H1 (cell line): ENCODE measurements at regions not wholly inside any gene's neighbourhood (a gene's known extent, or its start where the extent isn't known, plus 50 kb on each side); places are given as distances from the start of the nearest gene placed in this dataset.

Experiments used
- CTCF ChIA-PET: fragments of 300-600 bp; sonication (Branson Sonifier 250); formaldehyde crosslinking; loops from one replicate; lab custom pipeline; 2021; ENCODE audit not compliant: partially characterized antibody; lab: Charles Lee
- POLR2A ChIA-PET: fragments of 300-600 bp; sonication (Branson Sonifier 250); formaldehyde crosslinking; loops from one replicate; lab custom pipeline; 2021; ENCODE audit warnings: inconsistent platforms; ENCODE audit not compliant: partially characterized antibody; lab: Charles Lee
- DNase-seq, 2 experiments: peaks; one replicate each; pipeline versions ENCODE4 v3.0.0 to v3.0.0-alpha.2; 2010 to 2022; ENCODE audit warnings: low spot score in 2 of 2, low read depth in 1 of 2, mixed read lengths in 1 of 2
- FAIRE-seq: peaks from 2 replicates; lab custom pipeline; 2011; peaks lifted over from hg19 to GRCh38; lab: Jason Lieb, UNC
- H2AFZ ChIP-seq: 2 replicates; pipeline ENCODE4 v1.8.1; 2012; ENCODE audit warnings: low read length, inconsistent platforms
- H2AK5ac ChIP-seq: 2 replicates; pipeline ENCODE4 v1.6.1; 2013; ENCODE audit warnings: low read depth, low read length
- H2BK120ac ChIP-seq: replicated peaks from 2 replicates; pipeline ENCODE3; 2013; ENCODE audit warnings: low read depth, low read length, inconsistent platforms
- H2BK12ac ChIP-seq: 2 replicates; pipeline ENCODE4 v1.6.1; 2013; ENCODE audit warnings: low read depth, low read length
- H2BK15ac ChIP-seq: 2 replicates; pipeline ENCODE4 v1.6.1; 2013; ENCODE audit warnings: low read length
- H2BK20ac ChIP-seq: 2 replicates; pipeline ENCODE4 v1.6.1; 2013; ENCODE audit warnings: low read length
- H2BK5ac ChIP-seq: 2 replicates; pipeline ENCODE4 v1.6.1; 2013; ENCODE audit warnings: low read depth, low read length
- H3K14ac ChIP-seq: 2 replicates; pipeline ENCODE4 v1.6.1; 2013; ENCODE audit warnings: inconsistent platforms; ENCODE audit not compliant: insufficient read length
- H3K18ac ChIP-seq: 2 replicates; pipeline ENCODE4 v1.6.1; 2013; ENCODE audit warnings: low read length; ENCODE audit errors: extremely low read depth
- H3K23ac ChIP-seq: 2 replicates; pipeline ENCODE4 v1.6.1; 2013; ENCODE audit warnings: inconsistent platforms; ENCODE audit not compliant: insufficient read length
- H3K23me2 ChIP-seq: 2 replicates; pipeline ENCODE4 v1.6.1; 2013; ENCODE audit warnings: low read depth, low read length
- H3K27ac ChIP-seq: 2 replicates; pipeline ENCODE4 v1.6.1; 2011; ENCODE audit warnings: low read depth, low read length, inconsistent platforms
- H3K27me3 ChIP-seq, 4 experiments: replicated peaks in 1 of 4; 1 replicate in 1 of 4; 2 replicates in 3 of 4; pipeline versions ENCODE4 v1.6.1 to v1.8.1; 2011 to 2013; ENCODE audit warnings: low read length in 3 of 4, mild to moderate bottlenecking in 3 of 4, inconsistent platforms in 2 of 4, mixed read lengths in 2 of 4, moderate library complexity in 1 of 4; ENCODE audit not compliant: control insufficient read depth in 3 of 4, insufficient read depth in 3 of 4; ENCODE audit errors: extremely low read depth in 1 of 4
- H3K36me3 ChIP-seq, 4 experiments: 2 replicates each; pipeline versions ENCODE4 v1.6.1 to v1.8.1; 2011 to 2013; ENCODE audit warnings: mild to moderate bottlenecking in 4 of 4, low read length in 3 of 4, moderate library complexity in 2 of 4, control low read depth in 1 of 4, inconsistent platforms in 1 of 4; ENCODE audit not compliant: insufficient read depth in 4 of 4, control insufficient read depth in 2 of 4
- H3K4ac ChIP-seq: replicated peaks from 2 replicates; pipeline ENCODE3; 2013; ENCODE audit warnings: low read length, low read depth, mixed read lengths, inconsistent platforms; ENCODE audit not compliant: insufficient read length
- H3K4me1 ChIP-seq, 4 experiments: replicated peaks in 1 of 4; 1 replicate in 1 of 4; 2 replicates in 3 of 4; pipeline versions ENCODE4 v1.6.1 to v1.8.1; 2011 to 2013; ENCODE audit warnings: low read length in 3 of 4, inconsistent platforms in 2 of 4, mixed read lengths in 1 of 4; ENCODE audit not compliant: insufficient read depth in 4 of 4, control insufficient read depth in 3 of 4
- H3K4me2 ChIP-seq, 2 experiments: 2 replicates each; pipeline versions ENCODE4 v1.6.1 to v1.8.1; 2011 to 2013; ENCODE audit warnings: low read depth in 2 of 2, low read length in 2 of 2, control low read depth in 1 of 2, inconsistent platforms in 1 of 2, mild to moderate bottlenecking in 1 of 2; ENCODE audit not compliant: insufficient read depth in 1 of 2
- H3K4me3 ChIP-seq, 4 experiments: fragments of 200-600, 300-600 bp in 1 of 4; sonication (generic), shearing (Covaris generic), sonication (Bioruptor Twin) in 1 of 4; 2 replicates each; pipeline versions ENCODE4 v1.5.1 to v1.8.1; 2011 to 2016; ENCODE audit warnings: low read length in 4 of 4, low read depth in 3 of 4, control low read depth in 2 of 4, inconsistent platforms in 2 of 4, mild to moderate bottlenecking in 2 of 4, mixed read lengths in 1 of 4, moderate library complexity in 1 of 4; ENCODE audit not compliant: insufficient read depth in 2 of 4; ENCODE audit errors: extremely low read depth in 1 of 4
- H3K56ac ChIP-seq: replicated peaks from 2 replicates; pipeline ENCODE3; 2013; ENCODE audit warnings: low read depth, mild to moderate bottlenecking, mixed read lengths, low read length, inconsistent platforms; ENCODE audit not compliant: insufficient read length
- H3K79me1 ChIP-seq: 2 replicates; pipeline ENCODE4 v1.6.1; 2013; ENCODE audit warnings: low read depth, low read length, control low read depth
- H3K79me2 ChIP-seq, 2 experiments: 2 replicates each; pipeline versions ENCODE4 v1.6.1 to v1.8.1; 2012 to 2013; ENCODE audit warnings: low read length in 2 of 2, mild to moderate bottlenecking in 2 of 2, inconsistent platforms in 1 of 2; ENCODE audit not compliant: insufficient read depth in 2 of 2, control insufficient read depth in 1 of 2
- H3K9ac ChIP-seq, 4 experiments: replicated peaks in 1 of 4; 1 replicate in 1 of 4; 2 replicates in 3 of 4; pipeline versions ENCODE4 v1.6.1 to v1.8.1; 2011 to 2013; ENCODE audit warnings: low read depth in 3 of 4, low read length in 3 of 4, control low read depth in 2 of 4, mild to moderate bottlenecking in 2 of 4, moderate library complexity in 2 of 4, inconsistent platforms in 1 of 4; ENCODE audit errors: extremely low read depth in 1 of 4
- H3K9me3 ChIP-seq, 2 experiments: 2 replicates each; pipeline versions ENCODE4 v1.6.1 to v1.8.1; 2012 to 2013; ENCODE audit warnings: mild to moderate bottlenecking in 2 of 2, moderate library complexity in 2 of 2, control low read depth in 1 of 2, inconsistent platforms in 1 of 2, low read depth in 1 of 2, low read length in 1 of 2, mixed read lengths in 1 of 2; ENCODE audit not compliant: insufficient read depth in 2 of 2
- H4K20me1 ChIP-seq, 2 experiments: replicated peaks in 1 of 2; 2 replicates each; pipeline versions ENCODE3 to v1.8.1; 2011 to 2013; ENCODE audit warnings: inconsistent platforms in 2 of 2, low read length in 2 of 2, mild to moderate bottlenecking in 1 of 2; ENCODE audit not compliant: insufficient read depth in 2 of 2, control insufficient read depth in 1 of 2
- H4K5ac ChIP-seq: 2 replicates; pipeline ENCODE4 v1.6.1; 2013; ENCODE audit warnings: low read length, low read depth, mixed read lengths, inconsistent platforms; ENCODE audit not compliant: insufficient read length
- H4K8ac ChIP-seq: 2 replicates; pipeline ENCODE4 v1.8.0; 2013; ENCODE audit warnings: mild to moderate bottlenecking, moderate library complexity, low read length, inconsistent platforms; ENCODE audit not compliant: insufficient read depth; ENCODE audit errors: extremely low read depth
- H4K91ac ChIP-seq: replicated peaks from 2 replicates; pipeline ENCODE3; 2013; ENCODE audit warnings: low read length, mixed read lengths, inconsistent platforms; ENCODE audit not compliant: insufficient read length
- ASH2L ChIP-seq: fragments of 200-600, 300-600 bp; sonication (generic); IDR thresholded peaks from one replicate; pipeline ENCODE4 v1.7.1; 2017; ENCODE audit warnings: low read length
- CBX5 ChIP-seq: fragments of 300-800, 300-1000 bp; sonication (generic); IDR thresholded peaks from 2 replicates; pipeline ENCODE4 v1.7.1; 2016; ENCODE audit warnings: antibody characterized with exemption, low read length, low read depth
- CHD2 ChIP-seq: IDR thresholded peaks from 2 replicates; pipeline ENCODE4 v1.6.1; 2012; ENCODE audit warnings: low read length, improper control_type of control experiment
- EP300 ChIP-seq, 2 experiments: IDR thresholded peaks; 1 replicate in 1 of 2; 2 replicates in 1 of 2; pipeline ENCODE4 v1.6.1; 2011 to 2012; ENCODE audit warnings: low read depth in 2 of 2, low read length in 2 of 2, mild to moderate bottlenecking in 2 of 2, borderline replicate concordance in 1 of 2, inconsistent platforms in 1 of 2, moderate library complexity in 1 of 2
- JUND ChIP-seq: IDR thresholded peaks from 2 replicates; pipeline ENCODE4 v1.6.1; 2011; ENCODE audit warnings: mild to moderate bottlenecking, improper control_type of control experiment, low read length
- POLR2AphosphoS5 ChIP-seq: IDR thresholded peaks from 2 replicates; pipeline ENCODE4 v1.6.1; 2011; ENCODE audit warnings: low read depth, low read length
- SIRT6 ChIP-seq: IDR thresholded peaks from one replicate; pipeline ENCODE4 v1.7.1; 2012; ENCODE audit warnings: low read length, inconsistent platforms
- SP1 ChIP-seq: IDR thresholded peaks from 2 replicates; pipeline ENCODE4 v1.6.1; 2011; ENCODE audit warnings: low read depth, low read length
- YY1 ChIP-seq: IDR thresholded peaks from 2 replicates; pipeline ENCODE4 v1.6.1; 2011; ENCODE audit warnings: low read depth, mild to moderate bottlenecking, low read length

GRCh38 chr6:71481801-71482200 lies 193.2 kb downstream of the OGFRL1 start:
- no peak overlapping the region for H3K23ac ChIP-seq
- H3K4me3 ChIP-seq: no peak overlapping the region
- 0 out of 2 replicates have a peak overlapping the region, but pooled peaks have one; percentile 1 for H2BK12ac ChIP-seq
- no peak overlapping the region for H2BK20ac ChIP-seq
- no peak overlapping the region for H2AFZ ChIP-seq
- POLR2A ChIA-PET: no interaction called here
- no peak overlapping the region for H3K9ac ChIP-seq
- no peaks in the 10 kb centered on the region for H3K36me3 ChIP-seq
- CTCF ChIA-PET: interaction anchor here (0.9 to 1.7 kb wide), 5 partner anchors 9 to 108 kb away, joined by 3 to 8 read pairs (median 3); no protein-coding TSS in a partner anchor
- no peak overlapping the region for H3K56ac ChIP-seq
- no peak overlapping the region for H4K91ac ChIP-seq
- no peak overlapping the region for H2AK5ac ChIP-seq
- H3K27ac ChIP-seq: no peak overlapping the region
- FAIRE-seq (no peak), DNase-seq (no peak)
- H3K4ac ChIP-seq: no peak overlapping the region
- no peaks in the 10 kb centered on the region for H4K20me1 ChIP-seq
- H3K18ac ChIP-seq: no peak overlapping the region
- H2BK120ac ChIP-seq: no peak overlapping the region
- TF ChIP-seq EP300 (IDR thresholded peaks at IDR 0.05; ENCODE audit: borderline replicate concordance in 1 of 2, low read depth in 2 of 2, low read length in 2 of 2): no peak
- TF ChIP-seq CHD2: no peak
- no peak for TF ChIP-seq POLR2AphosphoS5
- no peak for TF ChIP-seq JUND
- no peak for TF ChIP-seq SP1
- no peak for TF ChIP-seq CBX5
- TF ChIP-seq ASH2L: no peak
- no peak for TF ChIP-seq YY1
- TF ChIP-seq SIRT6: no peak
- no peaks in the 10 kb centered on the region for H3K79me1 ChIP-seq
- H3K9me3 ChIP-seq: no peaks in the 10 kb centered on the region
- no peak overlapping the region for H2BK5ac ChIP-seq
- H2BK15ac ChIP-seq: no peak overlapping the region
- H3K23me2 ChIP-seq: no peaks in the 10 kb centered on the region
- H3K79me2 ChIP-seq: no peaks in the 10 kb centered on the region
- no peak overlapping the region for H4K5ac ChIP-seq
- H4K8ac ChIP-seq: no peak overlapping the region
- no peak overlapping the region for H3K14ac ChIP-seq
- no peak overlapping the region for H3K4me2 ChIP-seq
- no peaks in the 10 kb centered on the region for H3K27me3 ChIP-seq
- peaks cover 0 to 4% (median 0%) of the 10 kb centered on the region in 4 experiments; a peak in 1 of 7 replicates for H3K4me1 ChIP-seq
